Epithelial cell of proximal tubule (primary cell): ENCODE measurements at regions not wholly inside any gene's neighbourhood (a gene's known extent, or its start where the extent isn't known, plus 50 kb on each side); places are given as distances from the start of the nearest gene placed in this dataset.

Experiments
- DNase-seq: peaks from one replicate; pipeline ENCODE4 v3.0.0-alpha.2; 2011; ENCODE audit warnings: low read depth
- H3K4me3 ChIP-seq: 2 replicates; pipeline ENCODE4 v1.5.1; 2011; ENCODE audit warnings: low read depth, mild to moderate bottlenecking, low read length
- CTCF ChIP-seq: conservative IDR thresholded peaks from 2 replicates; pipeline ENCODE4 v1.5.1; 2012; ENCODE audit warnings: low read depth, mild to moderate bottlenecking, low read length

DNA sequence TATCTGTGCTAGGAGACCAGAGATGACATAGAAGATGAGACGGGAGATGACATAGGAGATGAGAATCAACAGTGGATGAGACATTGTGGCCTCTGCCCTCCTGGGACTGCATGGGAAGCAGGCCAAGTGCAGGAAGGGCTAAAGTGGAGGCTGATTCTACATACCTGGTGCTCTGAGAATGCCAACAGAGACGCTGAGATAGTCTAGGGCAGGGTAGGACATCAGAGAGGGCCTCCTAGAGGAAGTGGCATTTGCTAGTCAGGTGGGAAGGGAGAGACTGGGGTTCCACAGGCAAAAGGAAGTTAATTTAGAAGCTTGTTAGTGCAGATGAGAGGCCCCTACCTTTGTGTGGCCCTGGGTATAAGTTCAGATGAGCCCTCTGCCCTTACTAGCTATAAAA is 224.2 kb downstream of the CBLN1 start:
- no peak for TF ChIP-seq CTCF
- no peak for DNase-seq
- H3K4me3 ChIP-seq, result no peak overlapping the region

GRCh38 chr16:49056546-49056945 is 225.1 kb downstream of the CBLN1 start:
- no peak for DNase-seq
- TF ChIP-seq CTCF, result no peak
- H3K4me3 ChIP-seq, result no peak overlapping the region

DNA sequence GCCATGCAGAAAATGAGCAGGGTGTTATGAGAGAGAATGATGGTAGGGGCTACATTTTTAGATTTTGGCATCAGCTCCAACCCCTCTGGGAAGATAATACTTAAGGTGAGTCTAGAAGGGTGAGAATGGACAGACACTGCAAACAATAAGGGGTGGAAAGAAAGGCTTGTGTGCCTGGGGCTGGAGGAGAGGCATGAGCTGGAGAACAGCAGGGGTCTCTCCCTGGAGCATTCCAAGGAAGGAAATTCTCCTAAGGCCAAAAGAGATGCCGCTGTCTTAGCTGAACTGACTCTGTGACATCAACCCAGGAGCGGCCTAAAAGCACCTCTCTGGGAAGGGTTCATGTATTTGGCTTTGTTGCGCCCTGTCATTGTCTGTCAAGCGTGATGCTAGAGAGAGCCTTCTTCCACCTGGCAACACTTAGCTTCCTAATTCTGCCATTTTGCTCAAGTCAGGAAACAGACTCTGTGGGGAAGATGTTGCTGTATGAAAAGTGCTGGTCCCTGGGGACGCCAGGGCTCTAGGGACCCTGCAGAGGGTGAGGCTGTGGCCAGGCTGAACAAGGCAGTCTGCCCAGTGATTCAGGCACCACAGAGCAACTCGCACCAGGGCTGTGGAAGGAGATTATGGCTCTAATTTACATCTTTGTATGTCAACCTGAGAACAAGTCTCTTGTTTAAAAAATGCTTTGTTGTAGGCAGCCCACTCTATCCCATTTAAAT is 225.7 kb downstream of the CBLN1 start:
- no peak overlapping the region for H3K4me3 ChIP-seq
- DNase-seq, result no peak
- no peak for TF ChIP-seq CTCF

GRCh38 chr16:49055291-49055690 is 226.3 kb downstream of the CBLN1 start:
- DNase-seq, result no peak
- no peak overlapping the region for H3K4me3 ChIP-seq
- no peak for TF ChIP-seq CTCF

GRCh38 chr16:49054606-49055005 is 227.0 kb downstream of the CBLN1 start:
- no peak for TF ChIP-seq CTCF
- no peak overlapping the region for H3K4me3 ChIP-seq
- no peak for DNase-seq

DNA sequence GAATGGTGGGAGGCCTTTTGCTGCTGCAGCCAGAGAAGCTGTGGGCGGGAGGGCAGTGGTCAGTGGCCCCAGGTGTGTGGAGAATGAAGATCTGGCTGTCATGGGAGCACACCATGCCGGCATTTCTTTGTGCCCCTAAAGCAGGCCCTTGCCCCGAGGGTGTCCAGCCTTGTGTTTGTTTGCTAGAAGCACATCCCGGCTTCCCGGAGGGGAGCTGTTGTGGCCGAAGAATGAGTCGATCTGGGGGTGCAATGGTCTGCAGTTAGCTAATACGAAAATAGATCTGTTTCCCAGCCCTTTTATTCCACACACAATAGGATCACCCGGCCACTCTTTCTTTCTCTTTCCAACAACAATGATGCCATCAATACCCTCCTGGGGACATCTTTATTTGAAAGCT is 228.8 kb downstream of the CBLN1 start:
- no peak overlapping the region for H3K4me3 ChIP-seq
- no peak for TF ChIP-seq CTCF
- no peak for DNase-seq

DNA sequence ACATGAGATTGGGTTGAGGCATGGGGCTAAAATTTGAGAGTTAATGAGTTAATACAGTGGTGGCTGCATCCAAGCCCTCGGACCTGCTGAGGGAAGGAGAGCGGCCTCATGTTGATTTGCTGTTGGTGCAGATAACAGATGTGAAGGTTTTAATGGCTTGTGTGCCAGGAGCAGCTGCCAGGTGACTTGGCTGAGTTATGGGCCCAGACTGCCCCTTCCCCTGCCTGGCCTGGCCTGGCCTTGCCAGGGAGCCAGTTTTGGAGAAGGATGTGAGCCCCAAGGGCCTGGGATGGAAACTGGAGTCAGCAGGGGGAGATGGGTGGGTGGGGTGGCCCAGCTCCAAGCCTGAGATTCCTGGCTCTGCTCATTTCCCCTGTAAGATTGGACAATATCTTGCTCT is 230.1 kb downstream of the CBLN1 start:
- H3K4me3 ChIP-seq, result no peak overlapping the region
- TF ChIP-seq CTCF, result no peak

More for the DNA sequence above, 230.1 kb downstream of the CBLN1 start:
- no peak for DNase-seq
